ENCODE measurements at regions not wholly inside any gene's neighbourhood (a gene's known extent, or its start where the extent isn't known, plus 50 kb on each side); places are given as distances from the start of the nearest gene placed in this dataset.

GRCh38 chr22:27192135-27192829 lies 534.9 kb downstream of the MIAT start:
- Histone ChIP-seq H3K27ac (peak overlapping the region in 2 of 5 donors; percentile 32 to 49), H3K27me3 (peaks cover 0 to 3% (median 0%) of the 10 kb centered on the region in 3 donors), H3K9me3 (peaks cover 0 to 7% (median 2%) of the 10 kb centered on the region in 4 donors), H3K4me3 (no peak overlapping the region), H3K4me1 (peaks cover 0 to 15% (median 5%) of the 10 kb centered on the region in 4 donors), H3K36me3 (no peaks in the 10 kb centered on the region)
- intact Hi-C loops (cut with DNase I; ENCODE audit: low total_unique reads), result no loop called here
- no peak for TF ChIP-seq CTCF (IDR thresholded peaks at IDR 0.05)
- no peak for TF ChIP-seq POLR2AphosphoS5 (IDR thresholded peaks at IDR 0.05)
- TF ChIP-seq POLR2A (IDR thresholded peaks at IDR 0.05), result no peak
- no peak for TF ChIP-seq EP300 (IDR thresholded peaks at IDR 0.05)
- DNase-seq, result no peak
- WGBS, 5 donors, result 61 to 73% (median 68%) methylated on average over 14 to 17 of the region's 17 CpGs

GRCh38 chr22:27193215-27193614 lies 535.8 kb downstream of the MIAT start:
- Histone ChIP-seq H3K36me3 (no peaks in the 10 kb centered on the region), H3K27ac (no peak overlapping the region), H3K9me3 (peaks cover 0 to 7% (median 2%) of the 10 kb centered on the region in 4 donors), H3K27me3 (peaks cover 0 to 3% (median 0%) of the 10 kb centered on the region in 3 donors), H3K4me3 (no peak overlapping the region), H3K4me1 (peaks cover 0 to 15% (median 5%) of the 10 kb centered on the region in 4 donors)
- 77 to 89% (median 86%) methylated on average over 6 of the region's 6 CpGs for WGBS, 5 donors
- no peak for DNase-seq
- intact Hi-C loops (cut with DNase I; ENCODE audit: low total_unique reads), result no loop called here
- TF ChIP-seq CTCF (IDR thresholded peaks at IDR 0.05) (no peak), POLR2AphosphoS5 (IDR thresholded peaks at IDR 0.05) (no peak), EP300 (IDR thresholded peaks at IDR 0.05) (no peak), POLR2A (IDR thresholded peaks at IDR 0.05) (no peak)

DNA sequence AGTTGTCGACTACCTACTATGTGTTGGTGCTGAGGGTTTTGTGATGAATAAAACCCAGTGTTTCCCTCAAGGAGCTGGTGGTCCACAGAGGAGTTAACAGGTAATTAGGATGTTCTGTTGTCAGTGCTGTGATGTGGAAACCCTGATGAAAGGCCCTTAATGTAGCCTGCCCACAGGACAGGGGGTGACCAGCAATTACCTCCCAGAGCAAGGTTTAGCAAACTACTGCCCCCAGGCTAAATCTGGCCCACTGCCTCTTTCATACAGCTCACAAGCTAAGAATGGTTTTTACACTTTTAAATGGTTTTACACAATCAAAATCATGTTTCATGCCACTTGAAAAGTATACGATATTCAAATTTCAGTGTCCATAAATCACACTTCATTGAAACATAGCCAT lies 536.2 kb downstream of the MIAT start:
- Histone ChIP-seq H3K27ac (no peak overlapping the region), H3K4me1 (peaks cover 0 to 15% (median 5%) of the 10 kb centered on the region in 4 donors), H3K27me3 (peaks cover 0 to 3% (median 0%) of the 10 kb centered on the region in 3 donors), H3K9me3 (peaks cover 0 to 7% (median 2%) of the 10 kb centered on the region in 4 donors), H3K36me3 (no peaks in the 10 kb centered on the region), H3K4me3 (no peak overlapping the region)
- TF ChIP-seq POLR2AphosphoS5 (IDR thresholded peaks at IDR 0.05), result no peak
- no peak for TF ChIP-seq POLR2A (IDR thresholded peaks at IDR 0.05)
- no peak for TF ChIP-seq CTCF (IDR thresholded peaks at IDR 0.05)
- TF ChIP-seq EP300 (IDR thresholded peaks at IDR 0.05), result no peak
- intact Hi-C loops (cut with DNase I; ENCODE audit: low total_unique reads), result no loop called here
- DNase-seq, result no peak
- 81 to 91% (median 85%) methylated on average over 2 of the region's 2 CpGs for WGBS, 5 donors

DNA sequence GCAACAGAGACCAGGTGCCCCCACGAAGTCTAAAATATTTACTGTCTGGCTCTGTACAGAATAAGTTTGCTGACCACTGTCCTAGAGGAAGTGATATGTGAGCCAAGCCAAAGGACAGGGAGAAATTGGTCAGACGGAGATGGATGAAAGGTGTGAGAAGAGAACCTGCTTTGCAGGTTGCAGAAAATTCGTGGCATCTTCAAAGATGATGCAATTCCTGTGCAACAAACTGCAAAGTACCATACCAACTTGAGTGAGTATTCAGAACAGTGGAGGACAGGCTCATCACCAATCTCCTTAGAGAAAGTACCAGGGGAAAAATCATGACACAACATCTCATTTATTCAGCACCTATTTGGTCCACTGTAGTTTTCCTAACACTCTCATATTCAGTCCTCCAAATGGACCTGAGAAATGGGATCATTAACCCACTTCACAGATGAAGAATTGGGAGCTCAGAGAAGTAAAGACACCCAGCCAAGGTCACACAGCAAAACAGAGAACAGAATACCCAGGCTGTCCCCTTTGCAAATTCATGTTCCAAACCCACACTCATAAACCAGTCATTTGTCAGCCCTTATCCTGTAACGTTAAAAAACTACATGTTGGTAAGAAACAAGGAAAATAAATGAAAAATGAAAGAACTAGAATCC lies 536.8 kb downstream of the MIAT start:
- peaks cover 0 to 15% (median 5%) of the 10 kb centered on the region in 4 donors for H3K4me1 ChIP-seq
- 36 to 63% (median 56%) methylated on average over 4 of the region's 4 CpGs for WGBS, 5 donors
- H3K4me3 ChIP-seq, result no peak overlapping the region
- peak overlapping the region in 3 of 5 donors; percentile 26 to 76 (median 73) for H3K27ac ChIP-seq
- H3K36me3 ChIP-seq, result no peaks in the 10 kb centered on the region
- intact Hi-C loops (cut with DNase I; ENCODE audit: low total_unique reads), result no loop called here
- DNase-seq, result no peak
- peaks cover 0 to 7% (median 2%) of the 10 kb centered on the region in 4 donors for H3K9me3 ChIP-seq
- TF ChIP-seq POLR2A (IDR thresholded peaks at IDR 0.05) (no peak), CTCF (IDR thresholded peaks at IDR 0.05) (no peak), POLR2AphosphoS5 (IDR thresholded peaks at IDR 0.05) (no peak), EP300 (IDR thresholded peaks at IDR 0.05) (no peak)
- peaks cover 0 to 3% (median 0%) of the 10 kb centered on the region in 3 donors for H3K27me3 ChIP-seq

Data from stomach (tissue), 8 donors.